Fibroblast of the aortic adventitia (primary cell): ENCODE measurements at regions not wholly inside any gene's neighbourhood (a gene's known extent, or its start where the extent isn't known, plus 50 kb on each side); places are given as distances from the start of the nearest gene placed in this dataset.

Experiments used
- DNase-seq: peaks from one replicate; pipeline ENCODE4 v3.0.0-alpha.2; 2010; ENCODE audit warnings: low read depth
- H3K4me3 ChIP-seq: 2 replicates; pipeline ENCODE4 v1.5.1; 2011; ENCODE audit warnings: low read depth, mild to moderate bottlenecking, control low read depth, low read length, moderate library complexity
- CTCF ChIP-seq: IDR thresholded peaks from 2 replicates; pipeline ENCODE4 v1.5.1; 2011; ENCODE audit warnings: mild to moderate bottlenecking, low read length, control low read depth, inconsistent platforms; ENCODE audit not compliant: insufficient read depth

- no peak overlapping the region for H3K4me3 ChIP-seq
- DNase-seq: no peak
- no peak for TF ChIP-seq CTCF
Measured at GRCh38 chr15:56839099-56839498, 79.3 kb upstream of the TCF12 start.

- DNase-seq: no peak
- no peak for TF ChIP-seq CTCF
- no peak overlapping the region for H3K4me3 ChIP-seq
Measured at GRCh38 chr15:56838085-56838484, 80.4 kb upstream of the TCF12 start.

- peak; percentile 45 for DNase-seq
- no peak overlapping the region for H3K4me3 ChIP-seq
- TF ChIP-seq CTCF: no peak
Measured at GRCh38 chr15:56837273-56837672, 81.2 kb upstream of the TCF12 start.

- DNase-seq: peak; percentile 34
- no peak overlapping the region for H3K4me3 ChIP-seq
- TF ChIP-seq CTCF: no peak
Measured at GRCh38 chr15:56835718-56836171, 82.7 kb upstream of the TCF12 start.

GRCh38 chr15:56832125-56832524, 86.3 kb upstream of the TCF12 start:
- DNase-seq: peak; percentile 27
- TF ChIP-seq CTCF: no peak
- no peak overlapping the region for H3K4me3 ChIP-seq

GRCh38 chr15:56831467-56832005, 86.9 kb upstream of the TCF12 start:
- no peak for DNase-seq
- H3K4me3 ChIP-seq: no peak overlapping the region
- TF ChIP-seq CTCF: no peak

GRCh38 chr15:56824175-56824574, 90.9 kb upstream of the ZNF280D start:
- no peak for DNase-seq

More at GRCh38 chr15:56824175-56824574, 90.9 kb upstream of the ZNF280D start:
- H3K4me3 ChIP-seq: no peak overlapping the region
- no peak for TF ChIP-seq CTCF
